GM21423 (cell line): ENCODE measurements at regions not wholly inside any gene's neighbourhood (a gene's known extent, or its start where the extent isn't known, plus 50 kb on each side); places are given as distances from the start of the nearest gene placed in this dataset.

Experiments
- ATAC-seq: cut with Tn5 transposase; IDR thresholded peaks from one replicate; pipeline ENCODE4 v1.9.1; 2021; ENCODE audit warnings: mild to moderate bottlenecking, moderate library complexity; ENCODE audit not compliant: unreplicated experiment

GRCh38 chr16:61596655-61597054 is 439.6 kb downstream of the CDH8 start:
- ATAC-seq, result no peak

DNA sequence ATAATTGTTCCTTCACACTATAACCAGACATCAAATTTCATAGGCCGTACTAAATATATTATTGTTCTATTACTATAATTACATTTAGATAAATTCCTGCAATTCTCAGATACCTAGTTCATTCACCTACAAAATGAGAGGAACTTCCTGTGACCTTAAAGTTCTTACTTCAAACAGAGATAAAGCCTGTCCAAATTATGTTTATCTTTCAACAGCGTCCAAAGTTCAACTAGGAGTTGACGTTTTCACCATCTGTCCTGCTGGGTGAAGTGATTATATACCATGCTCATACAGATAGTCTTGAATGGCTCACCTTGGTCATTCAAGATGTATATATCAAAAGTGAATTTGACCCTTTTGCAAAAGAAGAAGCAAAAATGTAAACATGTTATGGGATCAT is 440.6 kb downstream of the CDH8 start:
- no peak for ATAC-seq

DNA sequence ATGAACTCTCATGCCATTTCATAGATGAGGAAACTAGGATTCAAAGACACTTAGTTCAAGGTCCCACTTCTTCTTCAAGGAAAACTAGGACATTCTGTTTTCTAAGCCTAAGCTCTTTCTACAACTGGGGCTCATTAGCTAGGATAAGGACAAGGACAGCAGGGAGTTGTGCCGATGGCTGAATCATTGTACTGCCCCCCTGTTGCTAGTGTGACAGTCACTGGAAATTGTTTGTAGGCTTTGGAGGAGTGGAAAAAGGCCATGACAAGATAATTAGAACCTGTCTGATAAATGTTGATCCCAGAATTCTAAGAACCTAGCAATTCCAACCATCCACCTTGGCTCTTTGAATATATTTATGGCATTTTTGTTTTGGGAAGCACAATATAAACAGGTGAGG is 445.7 kb downstream of the CDH8 start:
- ATAC-seq, result no peak

GRCh38 chr16:61587526-61587925 is 448.7 kb downstream of the CDH8 start:
- ATAC-seq, result no peak

DNA sequence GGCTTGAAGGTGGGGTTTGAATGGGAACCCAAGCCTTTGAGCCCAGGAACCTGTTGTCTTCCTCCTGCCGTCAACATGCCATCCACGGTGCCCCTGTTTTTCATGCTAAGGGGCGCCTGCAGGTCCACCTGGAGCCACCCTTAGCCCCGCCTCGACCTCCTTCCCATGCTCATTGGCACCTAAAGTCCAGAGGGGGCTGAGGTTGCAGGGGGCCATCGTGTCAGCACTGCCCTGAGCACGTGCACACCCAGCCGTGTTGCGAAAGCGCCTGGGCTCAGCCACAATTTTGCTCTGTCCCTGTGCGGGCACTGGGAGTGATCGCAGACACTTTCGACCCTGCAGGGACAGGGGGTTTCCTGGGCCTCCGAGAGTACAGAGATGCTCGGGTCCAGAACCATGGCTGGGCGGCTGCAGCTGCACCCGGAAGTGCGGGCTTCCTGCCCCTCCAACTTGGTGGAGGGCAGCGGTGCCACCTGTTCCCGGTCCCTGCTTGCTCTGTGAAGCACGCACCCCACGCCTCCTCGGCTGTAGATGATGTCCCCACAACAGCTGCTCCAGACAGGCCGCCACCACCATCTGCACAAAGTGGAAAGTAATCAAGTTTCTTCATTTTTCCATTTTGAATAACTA is 454.7 kb downstream of the CDH8 start:
- ATAC-seq, result no peak

GRCh38 chr16:61580579-61580978 is 455.7 kb downstream of the CDH8 start:
- no peak for ATAC-seq

DNA sequence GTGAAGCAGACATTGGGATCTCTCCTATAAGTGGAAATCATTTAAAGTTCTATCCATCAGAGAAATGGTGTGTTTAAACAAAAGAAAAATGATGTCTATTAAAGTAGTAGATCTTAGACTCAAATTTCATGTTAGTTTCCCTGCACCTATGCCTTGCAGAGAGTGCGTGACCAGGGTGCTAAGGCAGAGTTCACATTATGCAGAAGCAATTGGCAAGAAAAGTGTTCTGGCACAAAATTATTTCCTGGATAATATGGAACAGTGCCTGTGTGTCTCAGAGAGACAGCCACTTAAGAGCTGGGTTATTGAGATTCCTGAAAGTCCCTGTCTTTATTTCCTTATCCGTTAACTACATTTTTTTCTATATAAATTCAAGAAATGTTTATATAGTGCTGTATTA is 457.0 kb downstream of the CDH8 start:
- ATAC-seq, result no peak

- no peak for ATAC-seq
Measured at GRCh38 chr16:61576476-61576875, 459.8 kb downstream of the CDH8 start.

DNA sequence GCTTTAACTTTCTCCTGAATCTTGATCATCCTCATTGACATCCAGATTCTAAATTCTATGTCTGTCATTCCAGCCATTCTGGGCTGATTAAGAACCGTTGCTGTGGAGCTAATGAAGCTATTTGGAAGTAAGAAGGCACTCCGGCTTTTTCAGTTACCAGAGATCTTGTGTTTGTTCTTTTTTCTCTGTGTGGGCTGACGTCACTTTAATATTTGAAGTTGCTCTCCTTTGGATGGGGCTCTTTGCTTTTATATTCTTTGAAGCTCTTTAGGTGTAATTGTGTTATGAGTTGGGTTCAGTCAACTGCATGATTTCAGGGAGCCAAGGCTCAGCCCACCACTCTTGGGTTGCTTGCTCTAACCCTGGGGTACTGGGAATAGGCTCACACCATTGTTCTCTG is 460.6 kb downstream of the CDH8 start:
- ATAC-seq, result no peak

DNA sequence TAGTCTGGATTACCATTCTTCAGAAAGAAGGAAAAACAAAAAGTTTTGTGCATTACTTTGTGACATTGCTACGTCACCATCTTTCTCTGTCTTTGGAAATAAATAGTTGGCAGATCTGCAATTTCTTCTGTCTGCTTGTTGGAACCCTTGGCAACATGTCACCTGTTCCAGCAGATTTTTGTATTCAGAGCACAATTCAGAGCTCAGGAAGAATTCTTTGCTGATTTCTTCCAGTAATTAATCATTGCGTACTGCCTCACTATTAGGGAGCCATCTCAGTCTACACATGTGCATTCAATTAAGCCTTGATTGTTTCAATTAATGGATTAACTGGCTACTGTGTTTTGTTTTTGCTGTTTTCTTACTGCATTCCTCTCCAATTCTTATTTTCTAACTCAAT is 467.2 kb downstream of the CDH8 start:
- ATAC-seq, result no peak

DNA sequence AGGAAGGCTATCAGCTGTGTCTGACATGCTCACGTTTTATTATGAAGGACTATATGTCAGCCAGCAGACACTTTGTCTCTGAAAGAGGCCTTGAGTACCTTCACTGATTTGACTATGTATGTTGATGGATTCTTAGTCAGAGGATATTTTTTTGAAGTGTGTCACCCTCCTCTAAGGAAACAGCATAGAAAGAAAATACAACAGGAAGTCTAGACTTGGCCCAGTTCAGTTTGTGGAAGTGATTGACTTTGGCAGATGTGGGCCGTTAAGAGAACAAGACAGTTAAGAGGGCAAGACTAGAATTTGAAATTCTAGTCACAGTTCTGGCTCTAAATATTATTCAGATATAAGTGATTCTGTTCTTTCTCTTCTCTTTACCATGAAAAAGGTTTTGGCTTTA is 471.5 kb downstream of the CDH8 start:
- no peak for ATAC-seq

GRCh38 chr16:61555718-61556441 is 480.4 kb downstream of the CDH8 start:
- ATAC-seq, result no peak

DNA sequence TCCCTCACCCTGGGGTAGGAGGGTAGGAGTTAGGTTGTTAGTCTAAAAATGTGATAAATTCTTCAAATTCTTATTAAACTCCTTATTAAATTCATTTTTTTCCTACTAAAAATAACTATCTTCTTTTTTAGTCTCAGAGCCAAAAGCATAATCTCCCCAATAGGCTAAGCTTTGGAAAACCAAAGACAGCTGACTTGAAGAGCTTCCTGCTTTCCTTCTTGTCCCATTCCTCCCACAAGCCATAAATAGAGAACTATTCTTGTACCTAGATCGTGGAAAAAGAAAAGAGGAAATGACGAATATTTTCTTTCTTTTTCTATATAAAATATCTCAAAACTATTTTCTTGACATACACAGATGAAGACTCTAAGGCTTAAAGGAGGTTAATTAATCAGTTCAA is 486.9 kb downstream of the CDH8 start:
- ATAC-seq, result no peak

DNA sequence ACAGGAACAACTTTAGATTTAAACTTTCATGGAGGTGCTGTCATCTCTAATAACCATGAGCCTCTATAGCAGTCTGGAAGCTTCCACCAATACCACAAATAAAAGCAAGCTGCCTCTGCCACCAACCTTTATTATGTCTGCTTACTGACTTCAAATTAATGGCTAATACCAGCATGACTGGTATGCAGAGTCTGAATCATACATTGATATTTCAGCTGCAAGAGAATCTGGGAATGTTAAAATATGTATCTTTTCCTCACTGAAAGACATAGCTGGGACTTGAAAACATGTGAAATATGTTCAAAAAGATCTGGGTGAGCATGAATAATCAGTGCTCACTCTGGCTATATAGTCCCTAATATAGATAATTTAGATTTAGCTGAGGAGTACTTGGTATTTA is 488.6 kb downstream of the CDH8 start:
- ATAC-seq, result no peak

GRCh38 chr16:61544165-61544564 is 492.1 kb downstream of the CDH8 start:
- ATAC-seq, result no peak

- ATAC-seq, result no peak
Measured at GRCh38 chr16:61540216-61540615, 496.0 kb downstream of the CDH8 start.

DNA sequence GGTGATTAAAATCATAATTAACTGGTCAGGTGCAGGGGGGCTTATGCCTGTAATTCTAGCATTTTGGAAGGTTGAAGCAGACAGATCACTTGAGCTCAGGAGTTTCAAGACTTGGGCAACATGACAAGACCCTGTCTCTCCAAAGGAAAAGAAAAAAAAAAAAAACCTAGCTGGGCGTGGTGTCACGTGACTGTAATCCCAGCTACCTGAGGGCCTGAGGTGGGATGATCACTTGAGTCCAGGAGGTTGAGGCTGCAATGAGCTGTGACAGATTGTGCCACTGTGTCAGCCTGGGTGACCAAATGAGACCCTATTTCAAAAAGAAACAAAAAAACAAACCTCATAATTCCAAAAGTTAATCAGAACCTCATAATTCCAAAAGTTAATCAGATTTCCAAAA is 505.5 kb downstream of the CDH8 start:
- ATAC-seq, result no peak

GRCh38 chr16:61500851-61501250 is 535.4 kb downstream of the CDH8 start:
- no peak for ATAC-seq

DNA sequence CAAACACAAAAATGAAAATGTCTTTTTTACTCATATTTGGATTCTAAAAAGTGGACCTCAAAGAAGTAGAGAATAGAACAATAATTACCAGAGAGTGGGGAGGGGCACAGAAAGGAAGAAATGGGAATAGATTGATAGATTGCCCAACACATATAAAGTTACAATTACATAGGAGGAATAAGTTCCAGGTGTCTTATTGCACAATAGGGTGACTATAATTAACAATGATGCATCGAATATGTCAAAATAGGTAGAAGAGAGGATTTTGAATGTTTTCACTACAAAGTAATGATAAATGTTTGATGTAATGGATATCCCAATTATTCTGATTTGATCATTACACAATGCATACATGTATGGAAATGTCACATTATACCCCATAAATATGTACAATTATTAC is 556.0 kb downstream of the CDH8 start:
- ATAC-seq, result no peak

GRCh38 chr16:61471737-61472136 is 564.5 kb downstream of the CDH8 start:
- ATAC-seq, result no peak

GRCh38 chr16:61471023-61471422 is 565.2 kb downstream of the CDH8 start:
- ATAC-seq, result no peak

DNA sequence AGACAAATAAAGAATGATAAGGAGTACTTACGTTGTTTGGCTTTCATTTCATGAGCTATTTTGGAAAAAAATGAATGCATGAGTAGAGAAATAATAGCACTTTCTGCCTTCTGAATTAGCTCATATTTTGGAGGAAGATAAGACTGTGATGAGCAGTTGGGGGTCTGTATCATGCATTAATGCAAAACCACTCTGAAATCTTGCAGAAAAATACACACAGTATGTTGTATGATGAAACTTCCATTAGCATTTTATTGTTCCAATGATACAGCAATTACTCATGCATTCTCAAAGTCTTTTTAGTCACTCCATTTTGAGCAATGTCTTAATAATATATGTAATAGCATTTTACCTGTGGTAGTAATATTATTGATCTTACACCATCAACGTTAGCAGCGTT is 571.0 kb downstream of the CDH8 start:
- ATAC-seq, result no peak

- ATAC-seq, result no peak
Measured at GRCh38 chr16:61460020-61460419, 576.2 kb downstream of the CDH8 start.
